ENCODE measurements at regions not wholly inside any gene's neighbourhood (a gene's known extent, or its start where the extent isn't known, plus 50 kb on each side); places are given as distances from the start of the nearest gene placed in this dataset.

DNA sequence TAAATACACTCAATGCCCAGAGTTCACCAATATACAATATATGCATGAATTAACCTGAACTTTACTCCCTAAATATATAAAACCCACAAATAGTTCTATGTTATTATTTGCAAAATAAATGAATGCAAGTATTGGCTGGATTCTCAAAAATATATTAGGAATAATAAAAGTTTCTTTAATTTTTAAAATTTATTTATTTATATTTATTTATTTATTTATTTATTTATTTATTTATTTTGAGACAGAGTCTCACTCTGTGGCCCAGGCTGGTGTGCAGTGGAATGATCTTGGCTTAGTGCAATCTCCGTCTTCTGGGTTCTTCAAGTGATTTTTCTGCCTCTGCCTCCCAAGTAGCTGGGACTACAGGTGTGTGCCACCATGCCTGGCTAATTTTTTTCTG, 88.7 kb upstream of the TMEFF2 start:
- Histone ChIP-seq H3K9ac (ENCODE audit: low read length) (no peak overlapping the region), H3K4me1 (ENCODE audit: control insufficient read depth, insufficient read depth, low read length) (no peaks in the 10 kb centered on the region), H3K36me3 (ENCODE audit: control insufficient read depth, insufficient read depth, low read length) (no peaks in the 10 kb centered on the region), H3K27ac (ENCODE audit: low read depth, low read length) (no peak overlapping the region), H3K4me3 (ENCODE audit: low read depth, low read length) (no peak overlapping the region), H3K9me3 (ENCODE audit: control insufficient read depth, insufficient read depth, low read depth, low read length) (no peaks in the 10 kb centered on the region), H3K27me3 (ENCODE audit: control insufficient read depth, insufficient read depth, low read length) (no peaks in the 10 kb centered on the region)

DNA sequence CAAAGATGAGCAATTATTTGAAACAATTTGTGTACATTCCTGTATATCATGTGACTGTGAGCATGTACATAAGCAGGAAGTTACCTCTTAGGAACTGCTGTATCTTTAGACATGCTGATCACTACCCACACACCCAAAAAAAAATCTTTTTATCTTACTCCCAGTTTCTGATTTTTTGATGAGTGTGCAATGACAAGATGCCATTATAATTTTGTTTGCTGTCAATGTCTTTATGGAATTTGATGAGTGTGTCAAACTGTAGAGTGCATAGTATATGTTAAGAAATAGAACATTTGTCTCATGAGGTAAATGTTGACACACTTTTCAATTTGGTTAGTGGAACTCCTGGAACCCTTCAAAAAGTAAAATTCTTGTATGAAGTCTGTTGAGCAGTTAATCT, 84.0 kb upstream of the TMEFF2 start:
- Histone ChIP-seq H3K4me3 (ENCODE audit: low read depth, low read length) (no peak overlapping the region), H3K36me3 (ENCODE audit: control insufficient read depth, insufficient read depth, low read length) (no peaks in the 10 kb centered on the region), H3K27ac (ENCODE audit: low read depth, low read length) (no peak overlapping the region), H3K9ac (ENCODE audit: low read length) (no peak overlapping the region), H3K4me1 (ENCODE audit: control insufficient read depth, insufficient read depth, low read length) (no peaks in the 10 kb centered on the region), H3K9me3 (ENCODE audit: control insufficient read depth, insufficient read depth, low read depth, low read length) (peaks cover 12% of the 10 kb centered on the region), H3K27me3 (ENCODE audit: control insufficient read depth, insufficient read depth, low read length) (no peaks in the 10 kb centered on the region)

DNA sequence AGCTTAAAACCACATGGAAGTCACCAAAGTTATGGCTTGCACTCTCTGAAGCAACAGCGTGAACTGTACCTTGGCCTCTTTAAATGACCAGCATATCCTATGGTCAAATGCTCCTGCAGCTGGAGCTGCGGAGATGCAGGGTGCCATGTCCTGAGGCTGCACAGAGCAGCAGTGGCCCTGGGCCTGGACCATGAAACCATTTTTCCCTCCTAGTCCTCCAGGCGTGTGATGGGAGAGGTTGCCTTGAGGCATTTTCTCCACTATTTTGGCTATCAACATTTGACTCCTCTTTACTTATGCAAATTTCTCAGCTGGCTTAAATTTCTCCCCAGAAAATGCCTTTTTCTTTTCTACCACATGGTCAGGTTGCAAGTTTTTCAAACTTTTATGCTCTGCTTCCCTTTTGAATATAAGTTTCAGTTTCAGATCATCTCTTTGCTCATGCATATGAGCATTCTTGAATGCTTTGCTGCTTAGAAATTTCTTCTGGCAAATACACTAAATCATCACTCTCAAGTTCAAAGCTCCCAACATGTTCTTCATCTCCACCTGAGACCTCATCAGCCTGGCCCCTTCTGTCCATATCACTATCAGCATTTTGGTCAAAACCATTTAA, 82.9 kb upstream of the TMEFF2 start:
- H3K27ac ChIP-seq (ENCODE audit: low read depth, low read length) = no peak overlapping the region

GRCh38 chr2:192275632-192276031, 80.9 kb upstream of the TMEFF2 start:
- no peak overlapping the region for H3K27ac ChIP-seq (ENCODE audit: low read depth, low read length)
- H3K36me3 ChIP-seq (ENCODE audit: control insufficient read depth, insufficient read depth, low read length) = no peaks in the 10 kb centered on the region
- H3K9ac ChIP-seq (ENCODE audit: low read length) = no peak overlapping the region
- no peaks in the 10 kb centered on the region for H3K27me3 ChIP-seq (ENCODE audit: control insufficient read depth, insufficient read depth, low read length)
- H3K4me3 ChIP-seq (ENCODE audit: low read depth, low read length) = no peak overlapping the region
- peaks cover 12% of the 10 kb centered on the region for H3K9me3 ChIP-seq (ENCODE audit: control insufficient read depth, insufficient read depth, low read depth, low read length)
- no peaks in the 10 kb centered on the region for H3K4me1 ChIP-seq (ENCODE audit: control insufficient read depth, insufficient read depth, low read length)

More for the DNA sequence above, 82.9 kb upstream of the TMEFF2 start:
- Histone ChIP-seq H3K36me3 (ENCODE audit: control insufficient read depth, insufficient read depth, low read length) (no peaks in the 10 kb centered on the region), H3K27me3 (ENCODE audit: control insufficient read depth, insufficient read depth, low read length) (no peaks in the 10 kb centered on the region), H3K9ac (ENCODE audit: low read length) (no peak overlapping the region), H3K4me1 (ENCODE audit: control insufficient read depth, insufficient read depth, low read length) (no peaks in the 10 kb centered on the region), H3K9me3 (ENCODE audit: control insufficient read depth, insufficient read depth, low read depth, low read length) (peaks cover 12% of the 10 kb centered on the region), H3K4me3 (ENCODE audit: low read depth, low read length) (no peak overlapping the region)

- no peak overlapping the region for H3K9ac ChIP-seq (ENCODE audit: low read length)
- H3K27ac ChIP-seq (ENCODE audit: low read depth, low read length) = no peak overlapping the region
- H3K36me3 ChIP-seq (ENCODE audit: control insufficient read depth, insufficient read depth, low read length) = no peaks in the 10 kb centered on the region
Observed at GRCh38 chr2:192267484-192267883, 72.8 kb upstream of the TMEFF2 start.

GRCh38 chr2:192265751-192266150, 71.0 kb upstream of the TMEFF2 start:
- no peak overlapping the region for H3K9ac ChIP-seq (ENCODE audit: low read length)
- H3K27me3 ChIP-seq (ENCODE audit: control insufficient read depth, insufficient read depth, low read length) = no peaks in the 10 kb centered on the region
- no peak overlapping the region for H3K4me3 ChIP-seq (ENCODE audit: low read depth, low read length)
- no peaks in the 10 kb centered on the region for H3K36me3 ChIP-seq (ENCODE audit: control insufficient read depth, insufficient read depth, low read length)
- H3K9me3 ChIP-seq (ENCODE audit: control insufficient read depth, insufficient read depth, low read depth, low read length) = no peaks in the 10 kb centered on the region
- H3K4me1 ChIP-seq (ENCODE audit: control insufficient read depth, insufficient read depth, low read length) = no peaks in the 10 kb centered on the region
- no peak overlapping the region for H3K27ac ChIP-seq (ENCODE audit: low read depth, low read length)

More at GRCh38 chr2:192267484-192267883, 72.8 kb upstream of the TMEFF2 start:
- H3K27me3 ChIP-seq (ENCODE audit: control insufficient read depth, insufficient read depth, low read length) = no peaks in the 10 kb centered on the region
- H3K9me3 ChIP-seq (ENCODE audit: control insufficient read depth, insufficient read depth, low read depth, low read length) = no peaks in the 10 kb centered on the region
- no peaks in the 10 kb centered on the region for H3K4me1 ChIP-seq (ENCODE audit: control insufficient read depth, insufficient read depth, low read length)
- H3K4me3 ChIP-seq (ENCODE audit: low read depth, low read length) = no peak overlapping the region

- Histone ChIP-seq H3K27me3 (ENCODE audit: control insufficient read depth, insufficient read depth, low read length) (no peaks in the 10 kb centered on the region), H3K36me3 (ENCODE audit: control insufficient read depth, insufficient read depth, low read length) (no peaks in the 10 kb centered on the region), H3K9ac (ENCODE audit: low read length) (no peak overlapping the region)
Observed at GRCh38 chr2:192254444-192254843, 59.7 kb upstream of the TMEFF2 start.

DNA sequence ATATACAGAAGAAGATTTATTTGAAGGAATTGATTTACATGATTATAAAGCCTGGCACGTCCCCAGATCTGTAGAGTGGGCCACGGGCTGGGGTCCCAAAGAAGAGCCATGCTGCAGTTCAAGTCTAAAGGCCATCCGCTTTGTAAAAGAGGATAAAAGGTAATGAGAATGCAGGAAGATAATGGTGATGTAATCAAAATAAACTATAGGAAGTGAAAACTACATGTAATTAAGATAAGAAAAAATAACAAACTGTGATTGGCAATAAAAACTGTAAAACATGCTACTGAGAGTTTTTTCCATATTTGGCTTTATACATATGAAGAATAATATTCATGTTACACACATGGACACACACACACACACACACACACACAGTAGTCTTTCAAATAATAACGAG, 59.0 kb upstream of the TMEFF2 start:
- H3K27me3 ChIP-seq (ENCODE audit: control insufficient read depth, insufficient read depth, low read length) = no peaks in the 10 kb centered on the region
- H3K27ac ChIP-seq (ENCODE audit: low read depth, low read length) = no peak overlapping the region
- H3K9me3 ChIP-seq (ENCODE audit: control insufficient read depth, insufficient read depth, low read depth, low read length) = no peaks in the 10 kb centered on the region
- no peak overlapping the region for H3K4me3 ChIP-seq (ENCODE audit: low read depth, low read length)
- H3K4me1 ChIP-seq (ENCODE audit: control insufficient read depth, insufficient read depth, low read length) = no peaks in the 10 kb centered on the region
- H3K36me3 ChIP-seq (ENCODE audit: control insufficient read depth, insufficient read depth, low read length) = no peaks in the 10 kb centered on the region
- no peak overlapping the region for H3K9ac ChIP-seq (ENCODE audit: low read length)

More at GRCh38 chr2:192254444-192254843, 59.7 kb upstream of the TMEFF2 start:
- H3K9me3 ChIP-seq (ENCODE audit: control insufficient read depth, insufficient read depth, low read depth, low read length) = no peaks in the 10 kb centered on the region
- H3K4me1 ChIP-seq (ENCODE audit: control insufficient read depth, insufficient read depth, low read length) = no peaks in the 10 kb centered on the region
- no peak overlapping the region for H3K4me3 ChIP-seq (ENCODE audit: low read depth, low read length)
- no peak overlapping the region for H3K27ac ChIP-seq (ENCODE audit: low read depth, low read length)

DNA sequence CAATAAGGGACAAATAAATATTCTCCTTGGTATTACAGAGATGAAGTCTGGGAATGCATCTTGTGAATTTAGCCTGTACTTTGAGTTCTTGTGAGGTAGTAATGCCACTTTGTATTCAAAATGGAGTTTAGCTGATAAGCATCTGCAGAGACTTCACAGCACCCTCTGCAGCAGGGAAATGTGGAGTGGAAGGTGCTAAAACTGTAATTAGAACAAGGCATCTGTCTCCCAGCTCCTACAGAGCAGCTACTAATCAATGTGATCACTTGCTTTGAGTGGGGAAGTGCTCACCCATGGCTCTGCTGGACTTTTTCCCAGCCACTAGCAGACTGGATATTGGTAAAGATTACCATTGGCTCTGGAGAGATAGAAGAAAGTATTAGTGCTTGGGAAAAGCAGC, 56.2 kb upstream of the TMEFF2 start:
- Histone ChIP-seq H3K9me3 (ENCODE audit: control insufficient read depth, insufficient read depth, low read depth, low read length) (no peaks in the 10 kb centered on the region), H3K27me3 (ENCODE audit: control insufficient read depth, insufficient read depth, low read length) (no peaks in the 10 kb centered on the region), H3K4me1 (ENCODE audit: control insufficient read depth, insufficient read depth, low read length) (no peaks in the 10 kb centered on the region), H3K9ac (ENCODE audit: low read length) (no peak overlapping the region), H3K4me3 (ENCODE audit: low read depth, low read length) (no peak overlapping the region), H3K36me3 (ENCODE audit: control insufficient read depth, insufficient read depth, low read length) (no peaks in the 10 kb centered on the region), H3K27ac (ENCODE audit: low read depth, low read length) (no peak overlapping the region)

- Histone ChIP-seq H3K27me3 (ENCODE audit: control insufficient read depth, insufficient read depth, low read length) (no peaks in the 10 kb centered on the region), H3K4me3 (ENCODE audit: low read depth, low read length) (no peak overlapping the region), H3K27ac (ENCODE audit: low read depth, low read length) (no peak overlapping the region), H3K4me1 (ENCODE audit: control insufficient read depth, insufficient read depth, low read length) (no peaks in the 10 kb centered on the region), H3K9ac (ENCODE audit: low read length) (no peak overlapping the region), H3K9me3 (ENCODE audit: control insufficient read depth, insufficient read depth, low read depth, low read length) (no peaks in the 10 kb centered on the region), H3K36me3 (ENCODE audit: control insufficient read depth, insufficient read depth, low read length) (no peaks in the 10 kb centered on the region)
Observed at GRCh38 chr2:192247456-192247855, 52.7 kb upstream of the TMEFF2 start.

DNA sequence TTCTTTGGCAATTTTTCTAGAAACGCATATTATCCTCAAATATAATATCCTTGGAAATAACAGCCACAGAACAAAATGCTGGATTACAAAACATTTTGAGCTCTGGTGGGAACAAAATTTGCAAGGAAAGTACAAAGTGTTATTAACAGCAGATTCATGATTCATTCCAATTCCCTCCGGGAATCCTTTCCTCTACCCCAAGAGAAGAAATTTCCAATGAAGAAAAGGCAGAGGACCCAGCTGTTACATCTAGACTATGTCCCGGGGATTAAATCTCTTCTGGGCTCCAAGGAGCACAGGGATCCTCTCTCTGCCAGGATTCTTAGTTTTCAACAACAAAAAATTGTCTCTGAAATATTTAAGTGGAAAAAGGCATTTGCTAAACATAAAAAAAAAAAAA, 51.6 kb upstream of the TMEFF2 start:
- no peak overlapping the region for H3K4me3 ChIP-seq (ENCODE audit: low read depth, low read length)
- H3K27me3 ChIP-seq (ENCODE audit: control insufficient read depth, insufficient read depth, low read length) = no peaks in the 10 kb centered on the region
- no peak overlapping the region for H3K27ac ChIP-seq (ENCODE audit: low read depth, low read length)
- H3K9me3 ChIP-seq (ENCODE audit: control insufficient read depth, insufficient read depth, low read depth, low read length) = no peaks in the 10 kb centered on the region
- H3K9ac ChIP-seq (ENCODE audit: low read length) = no peak overlapping the region
- no peaks in the 10 kb centered on the region for H3K4me1 ChIP-seq (ENCODE audit: control insufficient read depth, insufficient read depth, low read length)
- H3K36me3 ChIP-seq (ENCODE audit: control insufficient read depth, insufficient read depth, low read length) = no peaks in the 10 kb centered on the region

DNA sequence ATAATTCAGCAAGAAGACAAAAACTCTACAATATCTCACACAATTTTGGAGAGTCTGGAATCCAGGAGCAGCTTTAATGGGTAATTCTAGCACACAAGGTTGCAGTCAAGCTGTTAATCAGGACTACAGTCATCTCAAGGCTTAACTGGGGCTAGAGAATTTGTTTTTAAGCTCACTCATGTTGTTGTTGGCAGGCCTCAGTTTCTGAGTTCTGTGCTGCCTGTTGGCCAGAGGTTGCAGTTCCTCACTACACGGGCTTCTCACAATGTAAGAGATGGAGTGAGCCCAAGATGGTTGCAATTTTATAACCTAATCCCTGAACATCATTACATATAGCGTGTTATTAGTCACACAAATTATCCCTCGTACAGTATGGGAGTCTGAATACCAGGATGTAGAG, 50.6 kb upstream of the TMEFF2 start:
- H3K27me3 ChIP-seq (ENCODE audit: control insufficient read depth, insufficient read depth, low read length) = no peaks in the 10 kb centered on the region
- no peak overlapping the region for H3K4me3 ChIP-seq (ENCODE audit: low read depth, low read length)
- no peaks in the 10 kb centered on the region for H3K9me3 ChIP-seq (ENCODE audit: control insufficient read depth, insufficient read depth, low read depth, low read length)
- no peaks in the 10 kb centered on the region for H3K4me1 ChIP-seq (ENCODE audit: control insufficient read depth, insufficient read depth, low read length)
- no peak overlapping the region for H3K9ac ChIP-seq (ENCODE audit: low read length)
- H3K36me3 ChIP-seq (ENCODE audit: control insufficient read depth, insufficient read depth, low read length) = no peaks in the 10 kb centered on the region
- no peak overlapping the region for H3K27ac ChIP-seq (ENCODE audit: low read depth, low read length)
